NCI-H146 (cell line): ENCODE measurements at regions not wholly inside any gene's neighbourhood (a gene's known extent, or its start where the extent isn't known, plus 50 kb on each side); places are given as distances from the start of the nearest gene placed in this dataset.
A peak's percentile ranks its signal among the peaks of the same experiment; 100 is the strongest.

ENCODE experiments used
- DNase-seq: peaks from one replicate; lab custom pipeline; 2025; lab: John Stamatoyannopoulos, UW

DNA sequence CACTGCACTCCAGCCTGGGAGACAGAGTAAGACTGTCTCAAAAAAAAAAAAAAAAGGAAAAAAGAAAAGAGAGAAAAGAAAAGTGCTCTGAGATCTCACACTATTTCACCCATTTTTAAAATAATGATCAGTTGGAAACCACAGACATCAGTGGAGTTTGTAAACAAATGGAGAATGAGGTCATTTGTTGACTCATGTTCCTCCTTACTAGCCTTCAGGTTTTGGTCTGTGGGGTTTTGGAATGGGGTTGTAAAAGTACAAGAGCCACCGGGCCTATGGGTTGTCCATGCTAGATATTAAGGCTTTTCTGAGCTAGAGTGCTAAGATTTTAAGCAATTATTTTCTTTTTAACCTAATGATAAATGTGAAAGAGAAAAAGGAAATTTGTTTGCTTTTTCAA, 104.4 kb upstream of the PRL start:
- DNase-seq, result no peak

DNA sequence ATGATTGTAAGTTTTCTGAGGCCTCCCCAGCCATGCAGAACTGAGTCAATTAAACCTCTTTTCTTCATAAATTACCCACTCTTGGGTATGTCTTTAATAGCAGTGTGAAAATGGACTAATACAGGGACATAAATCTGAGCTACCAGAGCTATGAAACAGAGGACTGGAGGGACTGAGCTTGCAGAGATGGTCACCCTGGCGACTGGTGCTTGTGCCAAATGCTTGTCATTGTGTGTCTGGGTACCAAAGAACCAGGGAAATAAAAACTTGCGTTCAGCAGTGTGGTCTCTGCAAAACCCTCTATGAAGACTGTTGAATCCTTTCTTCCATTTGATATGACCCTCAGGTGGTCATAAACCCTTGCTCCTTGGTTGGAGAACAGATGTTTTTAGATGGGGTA, 105.1 kb upstream of the PRL start:
- DNase-seq, result no peak

DNA sequence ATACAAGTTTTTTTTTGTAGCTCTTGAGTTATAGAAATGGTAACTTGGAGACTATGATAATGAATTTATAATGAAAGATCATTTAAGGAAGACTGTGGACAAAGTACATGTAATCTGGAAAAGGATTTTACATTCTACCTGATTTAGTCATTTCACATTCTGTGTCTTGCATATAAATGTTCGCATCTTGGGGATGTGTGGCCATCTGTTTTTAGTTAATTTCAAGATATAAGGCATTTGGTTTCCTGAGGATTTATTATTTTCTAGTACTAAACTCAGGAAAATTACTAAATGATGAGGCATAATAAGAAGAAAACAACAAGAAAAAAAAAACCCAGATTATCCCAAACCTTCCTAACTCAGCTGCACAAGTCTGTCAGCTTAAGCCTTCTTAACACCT, 112.7 kb upstream of the PRL start:
- DNase-seq, result no peak

DNA sequence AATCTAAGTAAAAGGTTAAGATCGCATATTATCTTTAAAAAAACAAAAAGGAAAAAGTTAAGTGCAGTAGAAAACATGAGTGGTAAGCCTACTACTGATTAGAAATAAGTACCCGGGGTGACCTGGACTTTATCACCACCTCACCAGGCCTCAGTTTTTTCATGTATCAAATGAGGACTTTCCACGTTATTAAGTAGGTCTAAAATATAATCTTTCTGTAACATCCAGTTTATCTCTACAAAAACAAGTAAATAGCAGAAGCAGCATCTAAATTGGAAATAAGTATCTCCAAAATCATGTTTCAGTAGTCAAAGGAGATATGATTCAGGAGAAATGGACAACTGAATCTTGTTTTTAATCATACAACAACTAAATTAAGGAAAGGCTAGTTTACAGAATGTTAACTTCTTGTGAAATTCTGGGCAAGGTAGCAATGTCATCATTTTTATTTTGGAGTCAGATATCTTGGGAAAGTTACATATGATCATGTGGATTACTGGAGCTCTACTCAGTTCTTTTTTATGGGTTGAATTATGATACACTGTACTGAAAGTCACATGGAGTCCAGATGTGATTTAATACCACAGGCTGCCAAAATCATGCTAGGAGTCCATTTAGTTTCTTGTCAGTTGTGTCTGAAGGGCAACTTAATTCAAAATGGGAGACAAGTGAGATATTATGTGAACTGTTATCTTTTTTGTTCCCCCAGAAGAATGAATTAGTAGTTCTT, 114.7 kb upstream of the PRL start:
- no peak for DNase-seq

DNA sequence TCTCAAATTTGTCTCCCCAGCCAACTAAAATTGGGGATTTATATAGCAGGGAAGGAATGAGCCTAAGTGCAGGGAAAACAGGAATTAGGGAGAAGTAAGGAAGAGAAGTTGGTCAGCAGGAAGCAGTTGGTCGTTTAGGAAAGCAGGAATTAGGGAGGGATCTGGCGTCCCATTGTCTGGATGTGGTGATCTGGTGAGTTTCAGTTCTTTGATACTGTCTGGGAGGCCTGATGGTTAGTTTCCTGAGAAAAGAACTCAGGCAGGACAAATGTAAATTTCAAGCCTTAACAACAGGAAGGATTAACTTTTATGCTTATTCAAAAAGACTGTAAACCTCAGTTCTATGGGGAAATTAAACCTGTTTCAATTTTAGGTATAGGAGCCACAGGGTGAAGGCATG, 116.2 kb upstream of the PRL start:
- DNase-seq, result no peak

DNA sequence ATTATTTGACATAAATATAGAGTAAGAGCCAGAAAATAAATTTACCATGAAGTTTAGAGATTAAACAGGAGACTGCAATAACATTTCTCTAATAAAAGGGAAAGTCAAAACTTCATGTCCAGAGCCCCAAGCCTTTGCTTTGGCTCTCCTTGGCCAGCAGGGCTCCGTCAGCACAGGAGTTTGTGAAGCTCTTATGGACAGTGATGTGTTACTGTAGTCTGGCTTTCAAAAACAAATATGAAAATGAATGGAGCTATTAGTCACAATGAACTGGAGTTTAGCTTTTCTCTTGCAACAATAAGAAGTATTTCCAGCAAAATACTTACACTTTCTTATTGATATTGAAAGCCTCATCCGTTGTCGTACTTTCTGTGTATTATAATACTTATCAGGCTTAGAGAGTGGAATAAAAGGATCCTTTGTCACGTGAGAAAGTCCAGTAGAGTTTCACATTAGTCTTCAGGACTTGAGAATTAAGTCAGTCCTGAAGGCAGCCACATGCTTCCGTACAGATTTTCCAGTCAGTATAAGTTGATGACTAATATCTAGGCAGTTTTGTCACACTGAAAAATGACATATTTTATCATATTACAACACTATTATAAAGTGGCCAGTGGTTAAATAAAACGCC, 117.0 kb upstream of the PRL start:
- no peak for DNase-seq

DNA sequence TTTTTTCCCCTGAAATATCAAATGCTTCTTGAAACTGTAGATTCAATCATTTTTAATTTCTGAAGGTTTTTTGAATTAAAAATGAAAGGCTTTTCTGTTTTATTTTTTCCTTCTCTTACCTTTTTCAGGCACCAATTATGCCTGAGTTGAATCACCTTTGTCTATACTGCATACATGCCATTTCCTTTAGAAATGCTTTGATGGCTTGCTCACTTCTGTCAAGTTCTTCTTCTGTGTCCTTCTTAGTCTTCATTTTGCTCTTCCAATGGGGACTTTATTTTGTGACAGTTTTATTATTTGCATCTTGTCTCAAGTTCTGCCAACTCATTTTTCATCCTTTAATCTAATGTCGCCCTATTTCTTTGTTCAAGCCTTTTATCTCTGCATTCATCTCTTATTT, 121.9 kb upstream of the PRL start:
- DNase-seq, result no peak

DNA sequence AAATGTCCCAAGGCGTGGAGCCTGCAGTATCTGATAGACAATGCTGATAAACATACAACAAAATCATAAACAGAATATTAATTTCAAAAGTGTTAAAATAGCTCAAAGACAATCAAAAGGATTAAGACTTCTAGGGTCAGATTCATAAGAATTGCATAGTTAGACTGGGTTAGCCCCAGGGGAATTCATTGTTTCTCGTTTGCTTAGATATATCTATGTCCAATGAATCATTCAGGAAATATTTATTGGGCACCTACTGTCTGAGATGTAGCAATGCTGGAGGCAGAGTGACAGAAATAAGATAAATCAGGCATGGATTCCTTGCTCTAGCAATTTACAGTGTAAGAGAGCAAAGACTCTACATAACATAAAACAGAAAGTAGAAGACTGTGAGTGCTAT, 124.4 kb upstream of the PRL start:
- DNase-seq, result no peak

DNA sequence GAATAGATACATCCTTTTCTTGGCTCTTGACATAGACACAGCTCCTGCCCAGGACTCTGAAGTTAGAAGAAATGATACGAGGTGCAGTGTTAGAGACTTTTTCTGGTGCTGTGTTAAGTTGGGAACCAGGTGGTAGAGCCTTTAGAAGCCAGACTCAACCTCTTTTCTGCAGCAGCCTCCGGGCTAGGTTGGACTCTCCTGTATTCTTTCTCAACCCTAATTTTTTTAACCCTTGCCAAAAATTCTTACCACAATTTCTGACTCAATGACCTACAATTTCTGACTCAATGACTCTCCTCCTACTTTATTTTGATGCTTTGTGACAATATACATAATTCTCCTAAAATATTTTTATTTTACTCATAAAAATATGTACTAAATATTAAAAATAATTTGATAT, 127.4 kb upstream of the PRL start:
- DNase-seq, result no peak

DNA sequence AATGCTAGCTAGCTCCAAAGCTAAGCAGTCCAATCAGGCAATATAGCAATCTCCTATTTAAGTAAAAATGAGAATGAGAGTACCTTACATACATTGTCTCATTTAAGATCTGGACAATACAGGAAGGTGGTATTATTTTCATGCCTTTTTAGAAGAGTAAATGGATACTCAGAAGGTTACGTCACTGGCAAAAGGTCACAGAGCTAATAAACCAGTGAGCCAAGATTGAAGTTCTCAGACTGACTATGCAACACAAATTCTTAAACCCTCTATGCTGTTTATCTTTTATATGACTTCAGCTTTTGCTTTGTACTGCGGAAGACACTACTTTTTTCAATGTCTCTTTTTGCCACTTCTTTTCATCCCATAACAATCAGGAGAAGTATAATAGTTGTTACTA, 135.2 kb upstream of the PRL start:
- no peak for DNase-seq

DNA sequence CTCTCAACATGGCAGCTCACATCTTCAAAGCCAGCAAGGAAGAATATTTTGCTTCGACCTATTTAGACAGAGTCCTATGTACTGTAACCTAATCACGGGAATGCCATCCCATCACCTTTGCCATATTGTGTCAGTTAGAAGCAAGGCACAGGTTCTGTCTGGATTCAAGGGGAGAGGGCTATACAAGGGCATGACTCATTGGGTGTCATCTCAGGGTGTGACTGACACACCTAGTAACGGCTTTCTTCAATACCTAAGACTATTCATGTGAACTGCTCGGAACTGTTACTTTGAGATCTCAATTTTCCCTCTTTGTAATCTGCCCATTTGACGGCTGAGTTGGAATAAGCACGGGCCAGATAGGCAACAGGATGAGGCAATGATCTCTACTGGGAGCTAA, 135.6 kb upstream of the HDGFL1 start:
- no peak for DNase-seq

DNA sequence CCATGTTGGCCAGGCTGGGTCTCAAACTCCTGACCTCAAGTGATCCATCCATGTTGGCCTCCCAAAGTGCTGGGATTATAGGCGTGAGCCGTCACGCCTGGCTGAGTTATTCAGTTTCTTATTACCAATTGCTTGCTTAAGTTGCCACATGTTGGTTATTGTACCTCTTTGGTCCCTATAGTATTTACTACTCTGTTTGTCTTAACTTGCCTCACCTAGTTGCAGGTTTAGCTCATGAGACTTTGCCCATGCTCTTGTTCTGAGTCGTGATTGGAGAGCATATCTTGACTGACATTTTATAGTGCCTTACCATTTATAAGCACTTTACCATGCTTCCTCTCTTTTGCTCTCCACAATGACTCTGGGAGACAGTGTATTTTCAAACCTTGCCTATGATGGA, 134.2 kb upstream of the HDGFL1 start:
- DNase-seq, result no peak

DNA sequence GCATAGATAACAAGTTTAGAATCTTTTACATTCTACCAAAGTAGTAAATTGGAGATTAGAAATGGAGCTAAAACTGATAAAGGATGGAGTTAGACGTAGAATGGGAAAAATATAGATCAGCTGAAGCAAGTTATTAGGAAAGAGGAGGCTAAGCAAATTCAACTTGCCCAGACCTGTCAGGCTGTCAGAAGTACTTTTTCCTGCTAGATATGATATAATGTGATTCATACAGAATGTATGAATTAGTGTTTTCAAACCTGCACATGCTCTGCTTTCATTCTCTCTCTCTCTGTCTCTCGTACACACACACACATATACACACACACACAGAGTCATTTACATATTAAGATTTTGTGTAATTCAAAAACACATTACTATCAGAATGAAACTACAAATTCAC, 133.2 kb upstream of the HDGFL1 start:
- no peak for DNase-seq

DNA sequence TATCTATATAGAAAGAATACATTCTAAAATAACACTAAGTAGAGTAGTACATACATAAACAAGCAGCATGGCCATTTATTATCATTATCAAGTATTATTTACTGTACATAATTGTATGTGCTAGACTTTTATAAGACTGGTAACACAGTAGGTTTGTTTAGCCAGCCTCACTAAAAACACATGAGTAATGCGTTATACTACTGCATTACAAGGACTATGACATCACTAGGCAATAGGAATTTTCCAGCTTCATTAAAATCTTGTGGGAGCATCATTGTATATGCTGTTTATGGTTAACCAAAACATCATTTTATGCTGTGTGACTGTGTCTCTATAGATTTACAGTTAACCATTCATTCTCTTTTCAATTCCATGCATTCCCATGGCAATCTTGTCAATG, 131.7 kb upstream of the HDGFL1 start:
- no peak for DNase-seq

DNA sequence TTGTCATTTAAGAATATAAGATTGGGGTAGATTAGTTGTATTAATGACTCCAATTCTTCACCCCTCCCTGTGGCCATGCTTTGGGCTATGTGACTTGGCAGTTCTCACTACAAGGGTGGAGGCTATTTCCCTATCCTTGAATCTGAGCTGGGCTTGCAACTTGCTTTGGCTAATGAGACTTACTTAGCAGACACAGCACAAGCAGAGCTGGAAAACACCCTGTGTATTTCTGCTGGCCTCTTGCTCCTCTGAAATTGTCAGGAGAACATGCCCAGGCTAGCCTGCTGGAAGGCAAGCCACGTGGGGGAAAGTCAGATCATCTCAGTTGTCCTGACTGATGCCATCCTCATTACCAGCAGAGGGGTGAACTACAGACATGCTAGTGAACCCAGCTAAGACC, 126.5 kb upstream of the HDGFL1 start:
- no peak for DNase-seq

DNA sequence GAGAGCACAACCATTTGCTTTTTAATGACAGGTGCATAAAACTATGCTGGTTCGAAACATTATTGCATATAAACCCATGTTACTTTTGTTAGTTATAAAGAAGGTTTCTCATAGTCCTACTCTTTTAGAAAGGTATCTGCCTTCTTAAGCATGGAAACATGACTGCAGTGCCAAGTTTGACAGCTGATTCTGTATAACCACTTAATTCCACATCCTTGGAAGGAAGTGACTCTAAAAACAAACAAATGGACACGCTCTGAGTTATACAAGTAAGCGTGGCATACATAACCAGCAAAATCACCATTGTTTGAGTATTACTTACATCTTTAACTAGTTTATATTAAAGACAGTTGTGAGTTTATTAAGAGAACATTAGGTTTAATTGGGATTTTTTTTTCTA, 125.0 kb upstream of the HDGFL1 start:
- DNase-seq, result no peak

DNA sequence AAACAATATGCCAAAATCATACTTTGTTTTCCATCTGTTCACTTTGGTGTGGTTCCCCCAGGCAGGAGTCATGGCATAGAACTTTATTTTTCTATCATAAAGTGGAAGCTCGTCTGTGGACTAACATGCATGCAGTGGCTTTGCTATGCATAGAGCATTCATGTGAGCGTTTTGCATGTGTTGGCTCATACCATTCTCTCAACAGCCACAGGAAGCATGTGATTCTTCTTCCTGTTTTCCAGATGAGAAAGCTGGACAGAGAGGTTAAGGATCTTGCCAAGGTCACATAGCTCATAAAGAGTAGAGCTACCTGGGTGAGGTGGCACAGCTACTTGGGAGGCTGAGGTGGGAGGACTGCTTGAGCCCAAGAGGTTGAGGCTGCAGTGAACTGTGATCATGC, 123.4 kb upstream of the HDGFL1 start:
- DNase-seq, result no peak

DNA sequence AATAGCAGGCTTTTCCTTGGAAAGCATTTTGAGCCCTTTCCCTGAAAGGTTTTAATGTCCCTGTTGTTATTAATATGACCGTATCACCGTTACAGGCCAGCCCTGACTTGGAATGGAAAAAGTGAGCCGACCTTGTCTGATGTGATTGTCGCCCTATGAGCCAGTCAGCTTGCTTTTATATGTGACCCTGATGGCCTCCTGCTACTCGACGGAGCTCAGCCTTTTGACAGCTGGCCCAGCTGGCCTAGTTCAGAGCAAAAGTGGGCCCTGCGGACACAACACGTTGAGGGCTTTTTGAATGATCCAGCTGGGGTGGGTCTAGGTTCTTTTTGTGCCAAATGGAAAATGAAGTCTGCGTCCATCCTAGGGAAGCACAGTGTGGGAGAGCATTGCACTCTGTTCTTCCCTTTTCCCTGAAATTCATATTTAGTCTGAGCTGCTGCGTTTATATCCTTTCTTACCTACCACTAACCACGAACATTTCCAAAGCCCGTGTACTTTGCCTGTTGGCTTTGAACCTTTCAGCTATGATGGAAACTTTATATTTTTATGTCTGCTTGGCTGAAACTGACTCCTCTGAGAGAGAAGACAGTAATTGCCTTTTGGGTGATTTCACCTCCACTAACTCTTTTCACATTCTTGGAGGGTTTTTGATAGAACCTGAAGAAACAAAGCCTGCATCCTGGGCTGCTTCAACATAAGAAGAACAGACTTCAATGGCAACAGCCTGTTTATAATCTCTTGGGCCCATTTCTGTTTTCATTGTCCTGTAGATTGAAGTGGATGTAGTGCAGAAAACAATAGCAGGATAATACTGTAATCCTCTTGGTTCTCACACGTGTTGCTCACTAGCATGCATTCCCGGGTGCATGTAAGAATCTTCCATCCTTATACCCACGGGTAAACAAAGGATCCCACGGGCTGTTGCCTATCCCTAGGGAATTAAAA, 121.8 kb upstream of the HDGFL1 start:
- no peak for DNase-seq

DNA sequence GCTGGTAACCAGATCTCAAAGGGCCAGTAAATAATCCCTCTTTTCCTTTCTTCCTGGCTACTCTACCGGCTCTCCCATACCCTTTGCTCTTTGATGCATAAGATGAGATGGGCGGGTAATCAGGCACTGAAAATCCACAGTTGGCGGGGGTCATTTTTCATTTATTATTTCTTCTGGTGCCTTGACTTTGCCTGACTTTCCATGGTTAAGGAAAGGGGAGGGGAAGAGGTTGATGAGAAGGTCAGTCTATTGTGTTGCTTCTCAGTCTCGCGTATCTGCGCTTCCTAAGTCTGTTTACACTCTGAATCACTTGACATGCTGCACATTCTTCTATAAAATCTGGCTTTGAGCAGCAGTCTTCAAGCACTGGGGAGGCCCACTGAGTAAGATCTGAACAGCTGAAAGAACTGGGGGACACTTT, 121.1 kb upstream of the HDGFL1 start:
- no peak for DNase-seq

DNA sequence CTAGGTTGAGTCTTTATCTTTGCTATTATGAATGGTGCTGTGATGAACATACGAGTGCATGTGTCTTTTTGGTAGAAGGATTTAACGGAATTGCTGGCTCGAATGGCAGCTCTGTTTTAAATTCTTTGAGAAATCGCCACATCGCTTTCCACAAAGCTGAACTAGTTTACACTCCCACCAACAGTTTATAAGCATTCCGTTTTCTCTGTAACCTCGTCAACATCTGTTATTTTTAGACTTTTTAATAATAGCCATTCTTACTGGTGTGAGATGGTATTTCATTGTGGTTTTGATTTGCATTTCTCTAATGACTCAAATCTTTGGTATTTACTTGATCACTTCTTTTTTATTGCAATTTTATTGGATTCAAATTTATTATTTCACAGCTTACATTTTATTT, 117.4 kb upstream of the HDGFL1 start:
- DNase-seq, result no peak

DNA sequence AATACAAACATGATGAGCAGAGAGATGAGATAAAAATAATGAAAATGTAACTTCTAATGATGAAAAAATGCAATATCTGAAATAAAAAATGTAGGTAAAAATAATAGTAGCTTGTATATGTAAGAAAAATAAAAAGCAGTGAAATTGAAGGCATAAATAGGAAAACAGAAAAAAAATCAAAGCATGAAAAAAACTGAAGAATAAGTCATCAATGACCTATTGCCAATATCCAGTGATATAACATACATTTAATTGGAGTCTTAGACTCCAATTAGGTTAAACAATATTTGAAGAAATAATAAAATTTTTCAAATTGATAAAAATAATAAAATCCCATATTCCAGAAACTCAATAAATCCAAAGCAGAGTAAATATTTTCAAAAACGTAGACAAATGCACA, 114.0 kb upstream of the HDGFL1 start:
- DNase-seq, result no peak

DNA sequence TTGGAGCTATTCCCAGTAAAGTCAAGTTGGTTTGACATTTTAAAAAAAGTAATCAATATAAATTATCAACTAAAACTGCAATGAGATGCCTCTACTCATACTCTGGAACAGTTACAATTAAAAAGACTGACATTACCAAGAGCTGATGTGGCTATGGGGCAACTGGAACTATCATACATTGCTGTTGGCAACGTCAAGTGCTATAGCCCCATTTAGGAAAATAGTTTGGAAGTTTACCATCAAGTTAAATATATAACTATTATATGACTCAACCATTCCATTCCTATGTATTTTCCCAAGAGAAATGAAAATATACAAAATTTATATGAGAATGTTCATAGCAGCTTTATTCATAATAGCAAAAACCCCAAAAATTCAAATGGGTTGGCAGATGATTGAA, 111.4 kb upstream of the HDGFL1 start:
- DNase-seq, result no peak

DNA sequence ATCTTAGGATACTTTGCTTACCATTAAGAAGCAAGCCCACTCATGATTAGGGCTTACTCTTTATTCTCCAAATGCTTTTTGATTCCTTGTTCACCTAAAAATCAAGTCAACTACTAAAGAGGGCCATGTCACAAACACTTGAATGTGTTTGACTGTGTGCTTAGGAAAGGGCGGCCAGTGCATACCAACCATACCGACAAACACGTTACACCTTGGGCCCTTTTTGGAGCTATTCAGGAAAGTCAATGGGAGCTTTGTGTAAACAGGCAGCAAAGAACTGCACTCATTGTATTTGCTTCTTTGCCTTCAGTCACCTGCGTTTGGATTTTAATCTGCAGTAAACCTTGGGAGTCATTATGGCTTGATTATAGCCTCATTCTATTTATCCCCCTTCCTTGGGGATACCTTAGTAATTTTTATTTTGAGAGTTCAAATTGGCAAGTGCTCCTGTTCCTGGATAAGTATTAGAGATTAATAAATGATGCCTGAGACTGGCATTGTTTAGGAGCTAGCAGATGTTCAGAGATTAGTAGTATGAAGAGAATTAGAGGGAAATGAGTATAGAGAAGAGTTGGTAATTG, 102.6 kb upstream of the HDGFL1 start:
- peak; percentile 58 for DNase-seq
